Stomach (tissue), 8 donors: ENCODE measurements at regions not wholly inside any gene's neighbourhood (a gene's known extent, or its start where the extent isn't known, plus 50 kb on each side); places are given as distances from the start of the nearest gene placed in this dataset.

Source experiments
- DNase-seq, 2 donors: peaks; one replicate each; pipeline versions ENCODE4 v3.0.0 to v3.0.0-alpha.2; 2013 to 2019
- H3K27ac ChIP-seq, 5 donors: fragments of 200-600 bp in 4 of 5; sonication (generic) in 4 of 5; one replicate each; pipeline ENCODE4 v1.5.1; 2013 to 2019; ENCODE audit warnings: mild to moderate bottlenecking in 1 of 5, moderate library complexity in 1 of 5
- H3K27me3 ChIP-seq, 3 donors: fragments of 200-600 bp; sonication (generic); one replicate each; pipeline ENCODE4 v1.5.1; 2017 to 2019; ENCODE audit warnings: mixed run types in 1 of 3
- H3K36me3 ChIP-seq, 4 donors: fragments of 200-600 bp; sonication (generic); 1 replicate in 3 of 4; 2 replicates in 1 of 4; pipeline ENCODE4 v1.5.1; 2016 to 2019
- H3K4me1 ChIP-seq, 4 donors: fragments of 200-600 bp; sonication (generic); one replicate each; pipeline ENCODE4 v1.5.1; 2016 to 2019
- H3K4me3 ChIP-seq, 4 donors: fragments of 200-600 bp; sonication (generic) in 3 of 4; one replicate each; pipeline ENCODE4 v1.5.1; 2016 to 2019; ENCODE audit warnings: mild to moderate bottlenecking in 1 of 4
- H3K9me3 ChIP-seq, 4 donors: fragments of 200-600 bp; sonication (generic); one replicate each; pipeline ENCODE4 v1.5.1; 2016 to 2019
- CTCF ChIP-seq, 7 experiments: fragments of 450-650 bp in 4 of 7; fragments of 200-600 bp in 3 of 7; sonication (generic) in 3 of 7; IDR thresholded peaks; one replicate each; pipeline ENCODE4 v1.5.1; 2016 to 2019; ENCODE audit warnings: antibody characterized with exemption in 7 of 7, control low read depth in 2 of 7, mild to moderate bottlenecking in 1 of 7
- EP300 ChIP-seq: sonication (generic); formaldehyde crosslinking; IDR thresholded peaks from one replicate; pipeline ENCODE4 v1.6.1; 2017; ENCODE audit warnings: antibody characterized with exemption
- POLR2A ChIP-seq, 4 donors: fragments of 450-650 bp; IDR thresholded peaks; one replicate each; pipeline ENCODE4 v1.6.1; 2016; ENCODE audit warnings: antibody characterized with exemption in 4 of 4, control low read depth in 2 of 4, mild to moderate bottlenecking in 1 of 4, moderate library complexity in 1 of 4
- POLR2AphosphoS5 ChIP-seq, 3 donors: sonication (generic); formaldehyde crosslinking; IDR thresholded peaks; one replicate each; pipeline ENCODE4 v1.6.1; 2016; ENCODE audit warnings: antibody characterized with exemption in 3 of 3
- WGBS, 5 donors: extraction: QIAGEN DNeasy Blood & Tissue Kit in 3 of 5; methylation state at CpG; one replicate each; pipeline versions ENCODE4 v1.1.5 to v1.1.7; 2013 to 2018; 5-methylcytosine and 5-hydroxymethylcytosine counted together
- intact Hi-C: fragments of 100-400 bp; cut with DNase I; formaldehyde crosslinking; loops from one replicate; pipeline ENCODE4 v1.15.1; 2023; ENCODE audit warnings: low total_unique reads
- donor health status: healthy with polysubstance abuse.
- donor health status: Bipolar disorder and iron deficiency.
- donor health status: healthy.

GRCh38 chr2:64853894-64854293 lies 135.3 kb upstream of the SLC1A4 start:
- H3K27ac ChIP-seq: peak overlapping the region in 2 of 5 donors; percentile 57 to 64
- WGBS, 5 donors: 57 to 65% (median 61%) methylated on average over 1 of the region's 1 CpG
- TF ChIP-seq POLR2AphosphoS5 (IDR thresholded peaks at IDR 0.05) (no peak), POLR2A (IDR thresholded peaks at IDR 0.05) (no peak), EP300 (no peak), CTCF (IDR thresholded peaks at IDR 0.05) (no peak)
- no peaks in the 10 kb centered on the region for H3K9me3 ChIP-seq
- H3K27me3 ChIP-seq: no peaks in the 10 kb centered on the region
- no peak for DNase-seq
- intact Hi-C loops: no loop called here
- H3K36me3 ChIP-seq: no peaks in the 10 kb centered on the region
- H3K4me1 ChIP-seq: peaks cover 10 to 44% (median 17%) of the 10 kb centered on the region in 4 donors
- H3K4me3 ChIP-seq: no peak overlapping the region

GRCh38 chr2:64854773-64855237 lies 134.4 kb upstream of the SLC1A4 start:
- intact Hi-C loops: no loop called here
- no peak for DNase-seq
- 50 to 100% (median 86%) methylated on average over 1 of the region's 1 CpG for WGBS, 5 donors

GRCh38 chr2:64857581-64858471 lies 131.4 kb upstream of the SLC1A4 start:
- Histone ChIP-seq H3K4me1 (peaks cover 22 to 64% (median 40%) of the 10 kb centered on the region in 4 donors), H3K27me3 (no peaks in the 10 kb centered on the region), H3K4me3 (no peak overlapping the region), H3K27ac (peak overlapping the region; percentile 22 to 93 (median 91)), H3K9me3 (no peaks in the 10 kb centered on the region), H3K36me3 (no peaks in the 10 kb centered on the region)
- peak in 1 of 2 donors; percentile 79 for DNase-seq
- TF ChIP-seq POLR2A (IDR thresholded peaks at IDR 0.05): no peak
- TF ChIP-seq EP300: no peak
- TF ChIP-seq POLR2AphosphoS5 (IDR thresholded peaks at IDR 0.05): peak in 1 of 3 donors; percentile 3
- TF ChIP-seq CTCF (IDR thresholded peaks at IDR 0.05): no peak
- WGBS, 5 donors: 55 to 74% (median 71%) methylated on average over 16 to 18 of the region's 18 CpGs
- intact Hi-C loops: no loop called here

More at GRCh38 chr2:64854773-64855237, 134.4 kb upstream of the SLC1A4 start:
- TF ChIP-seq EP300 (no peak), CTCF (IDR thresholded peaks at IDR 0.05) (no peak), POLR2A (IDR thresholded peaks at IDR 0.05) (no peak)
- Histone ChIP-seq H3K9me3 (no peaks in the 10 kb centered on the region), H3K4me1 (peaks cover 17 to 53% (median 26%) of the 10 kb centered on the region in 4 donors), H3K36me3 (no peaks in the 10 kb centered on the region), H3K27ac (peak overlapping the region in 1 of 5 donors; percentile 20), H3K27me3 (no peaks in the 10 kb centered on the region), H3K4me3 (no peak overlapping the region)

- H3K27ac ChIP-seq: peak overlapping the region; percentile 83 to 93 (median 91)
- DNase-seq: no peak
- TF ChIP-seq EP300 (no peak), CTCF (IDR thresholded peaks at IDR 0.05) (no peak), POLR2A (IDR thresholded peaks at IDR 0.05) (no peak), POLR2AphosphoS5 (IDR thresholded peaks at IDR 0.05) (no peak)
- H3K9me3 ChIP-seq: no peaks in the 10 kb centered on the region
- intact Hi-C loops: no loop called here
- no peaks in the 10 kb centered on the region for H3K36me3 ChIP-seq
- H3K4me1 ChIP-seq: peaks cover 22 to 56% (median 40%) of the 10 kb centered on the region in 4 donors
- peak overlapping the region; percentile 40 to 52 (median 46) for H3K4me3 ChIP-seq
- 23 to 44% (median 41%) methylated on average over 8 to 10 of the region's 10 CpGs for WGBS, 5 donors
- H3K27me3 ChIP-seq: no peaks in the 10 kb centered on the region
Measured at GRCh38 chr2:64858541-64859311, 130.5 kb upstream of the SLC1A4 start.
